ENCODE measurements at regions not wholly inside any gene's neighbourhood (a gene's known extent, or its start where the extent isn't known, plus 50 kb on each side); places are given as distances from the start of the nearest gene placed in this dataset.
"Not testable (repeated sequence)": the region's sequence is repeated elsewhere in the genome, so short reads cannot be mapped to it uniquely, and the experiment has no call there.

- no peaks in the 10 kb centered on the region for H3K27me3 ChIP-seq (ENCODE audit: insufficient read depth, low read depth, low read length)
- H3K27ac ChIP-seq (ENCODE audit: low read length) = no peak overlapping the region
- peak overlapping the region; percentile 8 for H3K4me2 ChIP-seq (ENCODE audit: low read length)
Measured at GRCh38 chr15:35244227-35244626, 159.1 kb upstream of the NANOGP8 start.

GRCh38 chr15:35243758-35244157, 158.7 kb upstream of the NANOGP8 start:
- TF ChIP-seq EP300 (conservative IDR thresholded peaks at IDR 0.05; ENCODE audit: poor library complexity, severe bottlenecking) (no peak), MXI1 (conservative IDR thresholded peaks at IDR 0.05; ENCODE audit: poor library complexity, severe bottlenecking) (no peak), SMC3 (conservative IDR thresholded peaks at IDR 0.05; ENCODE audit: poor library complexity) (no peak), RAD21 (conservative IDR thresholded peaks at IDR 0.05) (no peak), TAF1 (IDR thresholded peaks at IDR 0.05; ENCODE audit: low read depth) (no peak), POLR2AphosphoS5 (IDR thresholded peaks at IDR 0.05) (no peak), EZH2 (IDR thresholded peaks at IDR 0.05; ENCODE audit: borderline replicate concordance, insufficient read depth, low read length, poor library complexity, severe bottlenecking) (no peak)
- TF ChIP-seq, protein P1, sequence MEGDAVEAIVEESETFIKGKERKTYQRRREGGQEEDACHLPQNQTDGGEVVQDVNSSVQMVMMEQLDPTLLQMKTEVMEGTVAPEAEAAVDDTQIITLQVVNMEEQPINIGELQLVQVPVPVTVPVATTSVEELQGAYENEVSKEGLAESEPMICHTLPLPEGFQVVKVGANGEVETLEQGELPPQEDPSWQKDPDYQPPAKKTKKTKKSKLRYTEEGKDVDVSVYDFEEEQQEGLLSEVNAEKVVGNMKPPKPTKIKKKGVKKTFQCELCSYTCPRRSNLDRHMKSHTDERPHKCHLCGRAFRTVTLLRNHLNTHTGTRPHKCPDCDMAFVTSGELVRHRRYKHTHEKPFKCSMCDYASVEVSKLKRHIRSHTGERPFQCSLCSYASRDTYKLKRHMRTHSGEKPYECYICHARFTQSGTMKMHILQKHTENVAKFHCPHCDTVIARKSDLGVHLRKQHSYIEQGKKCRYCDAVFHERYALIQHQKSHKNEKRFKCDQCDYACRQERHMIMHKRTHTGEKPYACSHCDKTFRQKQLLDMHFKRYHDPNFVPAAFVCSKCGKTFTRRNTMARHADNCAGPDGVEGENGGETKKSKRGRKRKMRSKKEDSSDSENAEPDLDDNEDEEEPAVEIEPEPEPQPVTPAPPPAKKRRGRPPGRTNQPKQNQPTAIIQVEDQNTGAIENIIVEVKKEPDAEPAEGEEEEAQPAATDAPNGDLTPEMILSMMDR (IDR thresholded peaks at IDR 0.05; ENCODE audit: poor library complexity, severe bottlenecking) = no peak
- TF ChIP-seq, protein P2, sequence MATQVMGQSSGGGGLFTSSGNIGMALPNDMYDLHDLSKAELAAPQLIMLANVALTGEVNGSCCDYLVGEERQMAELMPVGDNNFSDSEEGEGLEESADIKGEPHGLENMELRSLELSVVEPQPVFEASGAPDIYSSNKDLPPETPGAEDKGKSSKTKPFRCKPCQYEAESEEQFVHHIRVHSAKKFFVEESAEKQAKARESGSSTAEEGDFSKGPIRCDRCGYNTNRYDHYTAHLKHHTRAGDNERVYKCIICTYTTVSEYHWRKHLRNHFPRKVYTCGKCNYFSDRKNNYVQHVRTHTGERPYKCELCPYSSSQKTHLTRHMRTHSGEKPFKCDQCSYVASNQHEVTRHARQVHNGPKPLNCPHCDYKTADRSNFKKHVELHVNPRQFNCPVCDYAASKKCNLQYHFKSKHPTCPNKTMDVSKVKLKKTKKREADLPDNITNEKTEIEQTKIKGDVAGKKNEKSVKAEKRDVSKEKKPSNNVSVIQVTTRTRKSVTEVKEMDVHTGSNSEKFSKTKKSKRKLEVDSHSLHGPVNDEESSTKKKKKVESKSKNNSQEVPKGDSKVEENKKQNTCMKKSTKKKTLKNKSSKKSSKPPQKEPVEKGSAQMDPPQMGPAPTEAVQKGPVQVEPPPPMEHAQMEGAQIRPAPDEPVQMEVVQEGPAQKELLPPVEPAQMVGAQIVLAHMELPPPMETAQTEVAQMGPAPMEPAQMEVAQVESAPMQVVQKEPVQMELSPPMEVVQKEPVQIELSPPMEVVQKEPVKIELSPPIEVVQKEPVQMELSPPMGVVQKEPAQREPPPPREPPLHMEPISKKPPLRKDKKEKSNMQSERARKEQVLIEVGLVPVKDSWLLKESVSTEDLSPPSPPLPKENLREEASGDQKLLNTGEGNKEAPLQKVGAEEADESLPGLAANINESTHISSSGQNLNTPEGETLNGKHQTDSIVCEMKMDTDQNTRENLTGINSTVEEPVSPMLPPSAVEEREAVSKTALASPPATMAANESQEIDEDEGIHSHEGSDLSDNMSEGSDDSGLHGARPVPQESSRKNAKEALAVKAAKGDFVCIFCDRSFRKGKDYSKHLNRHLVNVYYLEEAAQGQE (IDR thresholded peaks at IDR 0.05; ENCODE audit: borderline replicate concordance) = no peak
- H3K4me2 ChIP-seq (ENCODE audit: low read length) = peak overlapping the region; percentile 8
- H3F3A ChIP-seq (ENCODE audit: insufficient read depth, low read length, poor library complexity, severe bottlenecking) = no peaks in the 10 kb centered on the region
- no peak overlapping the region for H3K4me3 ChIP-seq (ENCODE audit: low read length)
- H3K9me2 ChIP-seq (ENCODE audit: insufficient read depth, low read length) = no peaks in the 10 kb centered on the region
- H3K79me2 ChIP-seq (replicated peaks; ENCODE audit: insufficient read depth, low read length) = no peaks in the 10 kb centered on the region
- H3K9ac ChIP-seq (ENCODE audit: low read length) = no peak overlapping the region
- H3K9me3 ChIP-seq (ENCODE audit: low read length) = no peaks in the 10 kb centered on the region
- H3K27me3 ChIP-seq (ENCODE audit: insufficient read depth, low read depth, low read length) = no peaks in the 10 kb centered on the region
- no peak overlapping the region for H3K27ac ChIP-seq (ENCODE audit: low read length)
- H4K20me1 ChIP-seq (ENCODE audit: insufficient read depth) = no peaks in the 10 kb centered on the region
- H2AFZ ChIP-seq (ENCODE audit: low read depth, low read length) = no peak overlapping the region
- H3K36me3 ChIP-seq (ENCODE audit: insufficient read depth, low read length) = no peaks in the 10 kb centered on the region

More at GRCh38 chr15:35244227-35244626, 159.1 kb upstream of the NANOGP8 start:
- Histone ChIP-seq H3K79me2 (replicated peaks; ENCODE audit: insufficient read depth, low read length) (no peaks in the 10 kb centered on the region), H3K4me3 (ENCODE audit: low read length) (peak overlapping the region; percentile 8), H3K9ac (ENCODE audit: low read length) (no peak overlapping the region), H3K9me3 (ENCODE audit: low read length) (no peaks in the 10 kb centered on the region), H3K9me2 (ENCODE audit: insufficient read depth, low read length) (no peaks in the 10 kb centered on the region), H2AFZ (ENCODE audit: low read depth, low read length) (no peak overlapping the region), H3K36me3 (ENCODE audit: insufficient read depth, low read length) (no peaks in the 10 kb centered on the region), H3F3A (ENCODE audit: insufficient read depth, low read length, poor library complexity, severe bottlenecking) (no peaks in the 10 kb centered on the region), H4K20me1 (ENCODE audit: insufficient read depth) (no peaks in the 10 kb centered on the region)
- peak; percentile 50 for TF ChIP-seq POLR2AphosphoS5 (IDR thresholded peaks at IDR 0.05)
- no peak for TF ChIP-seq TAF1 (IDR thresholded peaks at IDR 0.05; ENCODE audit: low read depth)
- TF ChIP-seq EZH2 (IDR thresholded peaks at IDR 0.05; ENCODE audit: borderline replicate concordance, insufficient read depth, low read length, poor library complexity, severe bottlenecking) = no peak
- peak; percentile 30 for TF ChIP-seq EP300 (conservative IDR thresholded peaks at IDR 0.05; ENCODE audit: poor library complexity, severe bottlenecking)

DNA sequence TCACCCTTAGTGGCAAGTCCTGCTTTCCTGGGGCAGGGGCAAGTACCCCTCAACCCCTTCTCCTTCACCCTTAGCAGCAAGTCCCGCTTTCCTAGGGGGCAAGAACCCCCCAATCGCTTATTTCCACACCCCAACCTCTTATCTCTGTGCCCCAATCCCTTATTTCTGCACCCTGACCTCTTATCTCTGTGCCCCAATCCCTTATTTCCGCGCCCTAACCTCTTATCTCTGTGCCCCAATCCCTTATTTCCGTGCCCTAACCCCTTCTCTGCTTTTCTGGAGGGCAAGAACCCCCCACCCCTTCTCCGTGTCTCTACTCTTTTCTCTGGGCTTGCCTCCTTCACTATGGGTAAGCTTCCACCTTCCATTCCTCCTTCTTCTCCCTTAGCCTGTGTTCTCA, 154.6 kb upstream of the NANOGP8 start:
- not testable (repeated sequence) for H3K4me2 ChIP-seq (ENCODE audit: low read length); H3K4me3 ChIP-seq (ENCODE audit: low read length); H3K9me2 ChIP-seq (ENCODE audit: insufficient read depth, low read length); H3K9me3 ChIP-seq (ENCODE audit: low read length); H3K9ac ChIP-seq (ENCODE audit: low read length); H4K20me1 ChIP-seq (ENCODE audit: insufficient read depth); H3K79me2 ChIP-seq (replicated peaks; ENCODE audit: insufficient read depth, low read length); H2AFZ ChIP-seq (ENCODE audit: low read depth, low read length); H3F3A ChIP-seq (ENCODE audit: insufficient read depth, low read length, poor library complexity, severe bottlenecking); H3K27ac ChIP-seq (ENCODE audit: low read length); H3K36me3 ChIP-seq (ENCODE audit: insufficient read depth, low read length); H3K27me3 ChIP-seq (ENCODE audit: insufficient read depth, low read depth, low read length)

GRCh38 chr15:35238448-35238847, 153.4 kb upstream of the NANOGP8 start:
- H3K9ac ChIP-seq (ENCODE audit: low read length); H3K9me3 ChIP-seq (ENCODE audit: low read length); H3K4me2 ChIP-seq (ENCODE audit: low read length); H3K36me3 ChIP-seq (ENCODE audit: insufficient read depth, low read length); H4K20me1 ChIP-seq (ENCODE audit: insufficient read depth); H3F3A ChIP-seq (ENCODE audit: insufficient read depth, low read length, poor library complexity, severe bottlenecking); H3K4me3 ChIP-seq (ENCODE audit: low read length); H3K27ac ChIP-seq (ENCODE audit: low read length); H3K79me2 ChIP-seq (replicated peaks; ENCODE audit: insufficient read depth, low read length); H2AFZ ChIP-seq (ENCODE audit: low read depth, low read length); H3K27me3 ChIP-seq (ENCODE audit: insufficient read depth, low read depth, low read length); H3K9me2 ChIP-seq (ENCODE audit: insufficient read depth, low read length): not testable (repeated sequence)

Data from neural cell (in vitro differentiated cells).